Stimulated activated CD8-positive, alpha-beta memory T cell treated with anti-CD3 and anti-CD28 coated beads, Interleukin-4, amount 100 ng/mL, for 4 hours (primary cell): ENCODE measurements at regions not wholly inside any gene's neighbourhood (a gene's known extent, or its start where the extent isn't known, plus 50 kb on each side); places are given as distances from the start of the nearest gene placed in this dataset.

Experiments
- DNase-seq, 2 donors: peaks; one replicate each; pipeline ENCODE4 v3.0.0-alpha.2; 2020; ENCODE audit warnings: low read depth in 2 of 2, low spot score in 1 of 2

- no peak for DNase-seq
These were observed 55.1 kb upstream of the ZEB1 start for GRCh38 chr10:31263903-31264302.

- DNase-seq, result no peak
These were observed 50.3 kb upstream of the ZEB1 start for GRCh38 chr10:31268444-31269303.
